Jurkat, Clone E6-1 (cell line): ENCODE measurements at regions not wholly inside any gene's neighbourhood (a gene's known extent, or its start where the extent isn't known, plus 50 kb on each side); places are given as distances from the start of the nearest gene placed in this dataset.

Experiments
- DNase-seq: peaks from one replicate; pipeline ENCODE4 v3.0.0-alpha.2; 2011; ENCODE audit warnings: low read depth, low spot score
- H3K4me3 ChIP-seq: 2 replicates; pipeline ENCODE4 v1.5.1; 2011; ENCODE audit warnings: mild to moderate bottlenecking, low read length, control low read depth, moderate library complexity

DNA sequence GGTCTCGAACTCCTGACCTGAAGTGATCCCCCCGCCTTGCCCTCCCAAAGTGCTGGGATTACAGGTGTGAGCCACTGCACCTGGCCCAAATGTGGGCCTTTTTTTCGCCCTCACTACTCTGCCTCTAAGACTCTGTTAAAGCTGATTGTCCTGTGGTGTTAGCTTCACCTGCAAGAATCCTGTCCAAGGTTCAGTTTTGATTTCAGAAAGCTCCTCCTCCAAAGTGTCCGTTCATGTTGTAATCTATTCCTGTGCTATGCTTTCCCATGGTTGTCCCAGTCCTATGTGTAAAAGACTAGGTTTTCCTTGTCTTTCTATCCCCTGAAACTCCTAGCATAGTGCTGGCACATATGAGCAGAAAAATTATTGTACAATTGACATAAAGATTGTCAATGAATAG, 440.9 kb downstream of the KLF5 start:
- no peak overlapping the region for H3K4me3 ChIP-seq
- no peak for DNase-seq

DNA sequence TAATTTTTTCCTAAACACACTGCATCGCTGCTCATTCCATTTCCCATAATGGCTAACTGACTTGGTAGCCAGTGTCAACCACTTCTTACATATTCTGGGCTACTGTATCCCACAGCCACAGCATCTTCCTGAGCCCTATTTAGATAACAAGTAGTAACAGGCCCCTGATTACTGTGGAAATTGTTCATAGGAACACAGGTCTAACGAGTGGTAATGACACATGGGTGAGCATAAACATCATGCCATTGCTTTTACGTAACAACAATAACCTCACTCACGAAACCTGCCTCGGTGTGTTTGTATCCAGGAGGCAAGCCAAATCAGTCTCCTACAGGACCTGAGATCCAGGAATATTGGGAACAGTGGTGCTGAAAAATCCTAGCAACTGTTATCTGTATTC, 438.6 kb downstream of the KLF5 start:
- DNase-seq, result no peak
- no peak overlapping the region for H3K4me3 ChIP-seq

DNA sequence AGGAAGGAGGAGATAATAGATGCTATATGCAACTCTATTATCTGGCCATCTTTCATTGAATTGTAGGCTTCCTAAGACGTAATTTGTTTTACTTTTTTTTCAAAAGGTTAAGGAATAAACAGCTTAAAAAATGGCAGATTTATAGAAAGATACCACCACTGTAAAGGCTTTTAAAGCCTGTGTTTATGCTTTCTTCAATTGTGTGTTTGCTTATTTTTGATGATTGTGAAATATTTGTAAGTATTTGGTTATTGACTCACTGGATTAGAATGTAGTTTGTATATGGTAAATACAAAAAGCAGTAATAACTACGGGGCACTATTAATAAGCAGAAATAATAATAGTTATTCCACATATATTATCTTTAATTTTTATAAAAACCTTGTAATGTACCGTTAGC, 437.9 kb downstream of the KLF5 start:
- no peak for DNase-seq
- H3K4me3 ChIP-seq, result no peak overlapping the region

- no peak for DNase-seq
- H3K4me3 ChIP-seq, result no peak overlapping the region
Measured at GRCh38 chr13:73492811-73493210, 434.0 kb downstream of the KLF5 start.

DNA sequence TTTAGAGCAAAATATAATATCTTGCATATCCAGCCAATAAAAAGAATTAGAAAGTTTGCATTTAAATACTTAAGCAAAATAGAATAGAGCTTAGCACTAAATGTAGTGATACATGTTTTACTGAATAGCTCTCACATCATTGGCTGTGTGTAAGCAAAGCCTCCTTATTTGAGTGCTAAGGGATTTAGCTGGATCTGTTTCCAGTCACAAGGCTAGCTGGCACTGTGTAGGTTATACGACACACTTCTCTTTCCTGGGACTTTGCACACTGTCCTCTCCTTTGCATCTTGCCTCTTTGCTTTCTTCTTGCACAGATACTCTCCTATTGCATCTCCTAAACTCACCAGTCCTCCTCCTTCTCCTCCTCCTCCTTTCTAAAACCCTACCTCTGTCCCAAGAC, 423.8 kb downstream of the KLF5 start:
- no peak overlapping the region for H3K4me3 ChIP-seq
- no peak for DNase-seq

- H3K4me3 ChIP-seq, result no peak overlapping the region
- DNase-seq, result no peak
Measured at GRCh38 chr13:73481886-73482445, 423.2 kb downstream of the KLF5 start.

DNA sequence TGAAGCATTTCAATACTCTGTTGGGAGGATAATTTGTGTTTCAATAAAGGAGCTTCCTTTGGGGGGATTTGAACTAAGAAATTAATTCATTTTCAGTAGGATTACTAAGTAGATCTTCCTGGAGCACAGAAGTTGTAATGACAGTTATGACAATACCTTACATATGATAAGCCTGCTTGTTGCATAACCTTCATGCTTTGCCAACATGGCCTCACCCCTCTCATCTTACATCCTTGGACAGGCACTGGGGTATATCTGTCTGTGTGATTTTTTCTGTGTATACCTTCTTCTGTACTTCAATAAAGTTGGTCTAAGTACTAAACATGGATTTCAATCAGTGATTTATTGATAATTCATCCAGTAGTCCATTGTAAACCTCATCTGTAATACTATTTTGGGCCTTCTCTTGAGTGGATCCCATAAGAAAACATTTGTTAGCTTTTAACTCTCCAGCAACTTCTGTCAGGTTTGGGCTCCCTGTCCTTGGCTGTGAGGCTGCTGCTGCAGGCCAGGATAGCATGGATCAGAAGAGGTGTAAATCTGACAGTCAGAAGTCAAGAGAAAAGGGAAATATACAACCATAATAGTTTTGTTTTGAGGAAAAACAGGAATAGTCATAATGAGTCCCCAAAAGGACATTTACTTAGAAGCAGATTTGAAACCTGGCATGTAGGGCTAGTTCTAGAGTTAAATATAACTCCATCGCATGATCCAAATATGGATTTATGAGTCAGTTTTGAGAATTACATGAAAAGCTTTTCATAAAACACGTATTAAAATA, 422.2 kb downstream of the KLF5 start:
- H3K4me3 ChIP-seq, result no peak overlapping the region
- no peak for DNase-seq

GRCh38 chr13:73479856-73480255, 421.1 kb downstream of the KLF5 start:
- no peak for DNase-seq
- no peak overlapping the region for H3K4me3 ChIP-seq

DNA sequence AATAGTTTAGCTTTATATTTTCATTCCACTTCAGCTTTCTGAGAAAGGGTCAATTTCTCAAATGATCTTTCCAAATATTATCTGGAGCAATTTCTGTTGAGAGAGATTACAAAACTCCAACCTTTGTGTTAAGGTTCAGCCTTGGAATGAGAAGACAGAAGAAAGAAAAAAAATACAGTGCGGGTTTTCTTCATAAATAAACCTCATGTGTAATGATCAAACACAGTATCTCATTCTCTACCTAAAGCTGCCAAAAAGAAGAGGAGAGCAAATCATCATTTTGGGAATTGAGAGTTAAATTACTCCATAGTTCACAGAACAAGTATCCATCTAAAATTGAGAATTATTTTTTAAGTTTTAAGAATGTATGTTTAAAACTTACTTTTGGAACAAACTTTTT, 420.5 kb downstream of the KLF5 start:
- DNase-seq, result no peak
- H3K4me3 ChIP-seq, result no peak overlapping the region

GRCh38 chr13:73477441-73477840, 418.6 kb downstream of the KLF5 start:
- no peak overlapping the region for H3K4me3 ChIP-seq
- no peak for DNase-seq

- DNase-seq, result no peak
- H3K4me3 ChIP-seq, result no peak overlapping the region
Measured at GRCh38 chr13:73473016-73473415, 414.2 kb downstream of the KLF5 start.

DNA sequence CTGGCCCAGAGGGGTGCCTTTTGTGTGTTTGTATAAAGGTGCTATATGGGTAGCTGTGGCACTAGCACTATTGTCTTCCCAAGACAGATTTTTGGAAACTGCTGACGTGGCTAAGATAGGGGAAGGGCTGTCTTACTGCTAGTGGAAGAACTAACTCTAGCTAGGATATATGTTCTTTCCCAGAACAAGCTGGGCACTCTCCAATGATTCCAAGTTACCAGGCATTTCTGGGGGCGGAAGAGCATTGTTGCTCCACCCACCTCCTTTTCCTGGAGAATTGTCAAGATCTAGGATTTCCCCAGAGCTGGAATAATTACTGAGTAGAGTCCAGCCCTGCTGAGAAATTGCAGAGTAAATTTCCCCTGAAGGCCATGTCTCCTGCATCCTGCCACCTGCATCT, 408.3 kb downstream of the KLF5 start:
- DNase-seq, result no peak
- no peak overlapping the region for H3K4me3 ChIP-seq

DNA sequence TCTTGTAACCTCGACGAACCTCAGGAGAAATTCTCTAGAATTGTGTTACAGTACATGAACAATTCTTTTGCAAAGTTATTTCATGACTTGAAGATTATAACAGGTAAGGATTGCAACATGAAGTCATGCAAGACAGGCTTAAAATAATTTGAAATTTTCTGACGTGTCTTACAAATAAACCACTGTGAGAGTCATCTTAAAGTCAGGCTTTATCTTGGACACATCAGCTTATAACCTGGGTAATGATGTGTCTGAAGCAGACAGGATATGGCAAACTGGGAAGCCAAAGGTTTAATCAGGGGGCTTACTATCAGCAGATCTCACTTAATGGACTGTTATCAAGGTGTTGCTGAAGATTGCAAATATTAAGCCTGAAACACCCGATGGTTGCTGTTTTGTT, 407.8 kb downstream of the KLF5 start:
- H3K4me3 ChIP-seq, result no peak overlapping the region
- no peak for DNase-seq

- DNase-seq, result no peak
- H3K4me3 ChIP-seq, result no peak overlapping the region
Measured at GRCh38 chr13:73465617-73465971, 406.8 kb downstream of the KLF5 start.

- H3K4me3 ChIP-seq, result no peak overlapping the region
- no peak for DNase-seq
Measured at GRCh38 chr13:73464758-73465616, 406.2 kb downstream of the KLF5 start.

DNA sequence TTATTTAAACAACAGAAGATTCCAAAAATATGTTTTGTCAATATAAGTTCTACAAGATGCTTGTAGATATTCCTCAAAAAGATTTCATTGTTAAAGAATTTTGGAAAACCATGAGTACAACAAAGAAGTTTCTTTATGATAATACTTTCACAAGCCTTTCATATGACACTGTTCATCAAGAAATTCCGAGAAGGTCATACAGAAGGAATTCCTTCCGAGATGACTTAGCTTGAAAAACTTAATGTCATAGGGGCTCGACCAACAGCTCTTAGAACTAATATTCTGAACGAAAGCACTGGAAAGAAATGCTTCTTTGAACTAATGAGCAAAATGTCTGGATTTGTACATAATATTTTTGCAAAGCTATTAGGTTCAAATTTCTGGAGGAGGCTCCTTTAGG, 403.4 kb downstream of the KLF5 start:
- no peak for DNase-seq
- no peak overlapping the region for H3K4me3 ChIP-seq

- DNase-seq, result no peak
- no peak overlapping the region for H3K4me3 ChIP-seq
Measured at GRCh38 chr13:73451221-73452029, 392.6 kb downstream of the KLF5 start.

DNA sequence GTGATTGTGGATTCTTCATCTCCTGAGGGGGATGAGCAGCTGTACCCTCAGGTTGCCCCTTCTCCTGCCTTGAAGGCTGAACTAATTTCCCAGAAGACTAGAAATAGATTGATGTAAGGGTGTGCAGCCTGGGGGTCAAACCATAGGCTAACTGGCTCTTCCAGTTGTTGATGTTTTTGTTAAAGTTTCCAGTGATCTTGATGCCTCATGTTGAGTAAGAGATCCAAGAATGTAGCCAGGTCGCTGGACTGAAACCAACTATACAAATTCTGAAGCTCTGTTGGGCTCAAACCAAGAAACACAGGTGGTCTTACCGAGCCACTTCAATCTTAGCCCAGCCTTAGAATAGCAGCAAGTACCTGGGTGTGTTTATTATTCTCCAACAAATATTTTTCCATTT, 391.8 kb downstream of the KLF5 start:
- DNase-seq, result no peak
- no peak overlapping the region for H3K4me3 ChIP-seq

GRCh38 chr13:73449252-73449651, 390.4 kb downstream of the KLF5 start:
- no peak for DNase-seq
- no peak overlapping the region for H3K4me3 ChIP-seq
